Activated CD8-positive, alpha-beta T cell treated with anti-CD3 and anti-CD28 coated beads for 36 hours (primary cell): ENCODE measurements at regions not wholly inside any gene's neighbourhood (a gene's known extent, or its start where the extent isn't known, plus 50 kb on each side); places are given as distances from the start of the nearest gene placed in this dataset.

Source experiments
- ATAC-seq: fragments of 200-7000 bp; cut with Tn5 transposase; one replicate; pipeline ENCODE4 v1.10.0; 2021; ENCODE audit warnings: mild to moderate bottlenecking, moderate library complexity
- CTCF ChIA-PET: fragments of 350-600 bp; sonication (Branson Sonifier 250); formaldehyde crosslinking; loops from one replicate; lab custom pipeline; 2021; ENCODE audit warnings: antibody characterized with exemption; lab: Charles Lee
- POLR2A ChIA-PET: fragments of 350-600 bp; sonication (Branson Sonifier 250); formaldehyde crosslinking; loops from one replicate; lab custom pipeline; 2021; ENCODE audit warnings: antibody characterized with exemption; lab: Charles Lee
- DNase-seq: peaks from one replicate; pipeline ENCODE4 v3.0.0-alpha.2; 2020
- H3K27ac Mint-ChIP-seq: one replicate; pipeline ENCODE4 v1.8.0; 2021; ENCODE audit warnings: mild to moderate bottlenecking, mixed read lengths
- H3K27me3 Mint-ChIP-seq: one replicate; pipeline ENCODE4 v1.8.0; 2021; ENCODE audit warnings: mixed read lengths
- H3K36me3 Mint-ChIP-seq: one replicate; pipeline ENCODE4 v1.8.0; 2021; ENCODE audit warnings: low read depth, mixed read lengths
- H3K4me1 Mint-ChIP-seq: one replicate; pipeline ENCODE4 v1.8.0; 2021; ENCODE audit warnings: low read depth, mixed read lengths
- H3K4me3 Mint-ChIP-seq: one replicate; pipeline ENCODE4 v1.8.0; 2021; ENCODE audit warnings: mild to moderate bottlenecking, moderate library complexity, mixed read lengths
- H3K9me3 Mint-ChIP-seq: one replicate; pipeline ENCODE4 v1.8.0; 2021; ENCODE audit warnings: mixed read lengths
- intact Hi-C: fragments of 100-400 bp; cut with micrococcal nuclease; formaldehyde crosslinking; loops from one replicate; pipeline ENCODE4 v1.10.0; 2022
- TF ChIP-seq, protein P1 (sequence below): fragments of 200-600 bp; IDR thresholded peaks from one replicate; pipeline ENCODE4 v1.8.0; 2022; ENCODE audit warnings: antibody characterized with exemption, mild to moderate bottlenecking

DNA sequence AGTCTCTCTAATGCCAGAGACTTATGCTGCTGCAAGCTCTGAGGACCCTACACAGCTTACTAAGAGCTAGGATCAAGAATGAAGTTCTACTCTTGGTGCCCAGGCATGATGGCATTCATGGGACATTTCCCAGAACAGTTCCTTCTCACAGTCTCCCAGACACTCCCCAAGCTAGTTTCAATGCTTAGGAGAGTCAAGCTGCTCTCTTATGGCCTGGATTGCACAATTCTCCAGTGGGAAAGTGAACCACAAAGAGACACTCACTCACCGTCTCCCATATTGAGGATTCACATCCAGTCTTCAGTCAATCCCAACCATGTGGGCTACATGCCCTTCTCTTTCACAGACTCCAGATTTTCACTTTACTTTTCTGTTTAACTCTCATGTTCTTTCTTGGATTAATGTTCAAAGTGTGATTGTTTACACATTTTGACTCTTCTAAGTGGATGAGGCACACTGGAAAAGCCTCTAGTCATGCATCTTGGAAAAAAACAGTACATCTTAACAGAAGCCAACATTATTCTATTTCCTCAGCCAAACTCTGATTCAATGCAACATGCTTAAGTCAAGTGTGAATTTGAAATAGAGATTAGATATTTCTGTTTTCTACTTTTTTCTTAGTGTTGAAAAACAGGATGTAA is 447.8 kb upstream of the BTBD3 start:
- Mint-ChIP-seq H3K27ac (no peak overlapping the region), H3K9me3 (peaks cover 1% of the 10 kb centered on the region), H3K4me1 (no peaks in the 10 kb centered on the region), H3K27me3 (no peaks in the 10 kb centered on the region), H3K4me3 (no peak overlapping the region), H3K36me3 (no peaks in the 10 kb centered on the region)
- ChIA-PET POLR2A (no interaction called here), CTCF (no interaction called here)
- intact Hi-C loops: no loop called here
- TF ChIP-seq, protein P1, sequence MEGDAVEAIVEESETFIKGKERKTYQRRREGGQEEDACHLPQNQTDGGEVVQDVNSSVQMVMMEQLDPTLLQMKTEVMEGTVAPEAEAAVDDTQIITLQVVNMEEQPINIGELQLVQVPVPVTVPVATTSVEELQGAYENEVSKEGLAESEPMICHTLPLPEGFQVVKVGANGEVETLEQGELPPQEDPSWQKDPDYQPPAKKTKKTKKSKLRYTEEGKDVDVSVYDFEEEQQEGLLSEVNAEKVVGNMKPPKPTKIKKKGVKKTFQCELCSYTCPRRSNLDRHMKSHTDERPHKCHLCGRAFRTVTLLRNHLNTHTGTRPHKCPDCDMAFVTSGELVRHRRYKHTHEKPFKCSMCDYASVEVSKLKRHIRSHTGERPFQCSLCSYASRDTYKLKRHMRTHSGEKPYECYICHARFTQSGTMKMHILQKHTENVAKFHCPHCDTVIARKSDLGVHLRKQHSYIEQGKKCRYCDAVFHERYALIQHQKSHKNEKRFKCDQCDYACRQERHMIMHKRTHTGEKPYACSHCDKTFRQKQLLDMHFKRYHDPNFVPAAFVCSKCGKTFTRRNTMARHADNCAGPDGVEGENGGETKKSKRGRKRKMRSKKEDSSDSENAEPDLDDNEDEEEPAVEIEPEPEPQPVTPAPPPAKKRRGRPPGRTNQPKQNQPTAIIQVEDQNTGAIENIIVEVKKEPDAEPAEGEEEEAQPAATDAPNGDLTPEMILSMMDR: no peak
- ATAC-seq: no peak
- no peak for DNase-seq

DNA sequence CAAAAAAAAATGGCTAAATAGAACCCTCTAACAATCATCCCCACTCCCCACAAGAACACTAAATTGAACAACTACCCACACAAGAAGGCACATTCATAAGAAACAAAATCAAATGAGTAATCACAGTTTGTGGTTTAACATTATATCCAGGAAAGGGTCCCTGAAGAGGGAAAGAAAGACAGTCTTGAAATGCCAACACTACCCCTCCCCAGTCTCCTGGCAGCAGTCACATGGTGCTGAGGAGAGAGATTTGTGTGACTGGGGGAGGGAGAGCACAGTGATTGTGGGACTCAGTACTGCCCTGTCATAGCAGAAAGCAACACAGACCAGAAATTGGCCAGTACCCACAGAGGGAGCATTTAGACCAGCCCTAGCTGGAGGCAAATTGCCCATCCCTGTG is 443.7 kb upstream of the BTBD3 start:
- Mint-ChIP-seq H3K27ac (no peak overlapping the region), H3K27me3 (no peaks in the 10 kb centered on the region), H3K4me3 (no peak overlapping the region)

DNA sequence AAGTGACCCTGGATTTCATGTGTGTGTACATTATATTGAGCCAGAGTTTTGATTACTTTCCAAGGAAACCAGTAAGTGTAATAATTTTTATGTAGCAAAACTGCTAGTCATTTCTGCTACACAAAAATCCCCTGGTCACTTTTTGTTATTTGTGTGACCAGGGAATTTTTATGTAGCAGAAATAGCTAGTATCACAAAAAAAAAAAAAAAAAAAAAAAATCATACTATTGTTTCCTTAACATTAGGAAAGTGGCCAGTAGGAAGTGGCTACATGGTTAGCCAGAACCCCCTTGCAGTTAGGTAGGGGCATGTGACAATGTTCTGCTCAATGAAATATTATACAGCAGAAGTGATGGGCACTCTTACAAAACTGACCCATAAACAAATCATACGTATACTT is 434.0 kb upstream of the BTBD3 start:
- Mint-ChIP-seq H3K4me3 (no peak overlapping the region), H3K9me3 (peaks cover 3% of the 10 kb centered on the region), H3K36me3 (no peaks in the 10 kb centered on the region), H3K27me3 (no peaks in the 10 kb centered on the region), H3K4me1 (no peaks in the 10 kb centered on the region), H3K27ac (no peak overlapping the region)
- no peak for DNase-seq
- ChIA-PET POLR2A (no interaction called here), CTCF (no interaction called here)
- no peak for ATAC-seq
- intact Hi-C loops: no loop called here
- TF ChIP-seq, protein P1: no peak

More for the DNA sequence above, 443.7 kb upstream of the BTBD3 start:
- ATAC-seq: no peak
- POLR2A ChIA-PET: no interaction called here
- intact Hi-C loops: no loop called here
- TF ChIP-seq, protein P1: no peak
- Mint-ChIP-seq H3K4me1 (no peaks in the 10 kb centered on the region), H3K9me3 (peaks cover 5% of the 10 kb centered on the region), H3K36me3 (no peaks in the 10 kb centered on the region)
- no peak for DNase-seq
- CTCF ChIA-PET: no interaction called here

DNA sequence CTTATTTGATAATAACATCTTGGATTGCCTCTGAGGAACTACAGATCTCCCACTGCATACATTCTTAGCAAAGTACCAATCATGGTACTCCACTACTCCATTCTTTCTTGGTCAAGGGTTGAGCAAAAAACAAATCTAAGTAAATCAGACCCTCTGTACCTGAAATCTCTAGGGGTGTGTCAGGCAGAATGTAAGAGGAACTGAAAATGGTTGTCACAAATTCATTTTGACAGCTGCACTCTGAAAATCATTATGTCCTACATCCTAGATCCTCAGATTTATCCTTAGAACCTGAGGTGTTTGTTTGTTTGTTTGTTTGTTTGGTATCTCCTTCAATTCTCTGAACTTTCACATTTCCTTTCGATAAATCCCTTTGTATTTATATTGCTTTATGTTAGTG is 433.2 kb upstream of the BTBD3 start:
- H3K27me3 Mint-ChIP-seq: no peaks in the 10 kb centered on the region
- peaks cover 3% of the 10 kb centered on the region for H3K9me3 Mint-ChIP-seq
- H3K4me1 Mint-ChIP-seq: no peaks in the 10 kb centered on the region
- H3K27ac Mint-ChIP-seq: no peak overlapping the region
- POLR2A ChIA-PET: no interaction called here
- no peak for ATAC-seq
- intact Hi-C loops: no loop called here
- TF ChIP-seq, protein P1: no peak
- CTCF ChIA-PET: no interaction called here
- H3K4me3 Mint-ChIP-seq: no peak overlapping the region
- no peaks in the 10 kb centered on the region for H3K36me3 Mint-ChIP-seq
- DNase-seq: no peak

DNA sequence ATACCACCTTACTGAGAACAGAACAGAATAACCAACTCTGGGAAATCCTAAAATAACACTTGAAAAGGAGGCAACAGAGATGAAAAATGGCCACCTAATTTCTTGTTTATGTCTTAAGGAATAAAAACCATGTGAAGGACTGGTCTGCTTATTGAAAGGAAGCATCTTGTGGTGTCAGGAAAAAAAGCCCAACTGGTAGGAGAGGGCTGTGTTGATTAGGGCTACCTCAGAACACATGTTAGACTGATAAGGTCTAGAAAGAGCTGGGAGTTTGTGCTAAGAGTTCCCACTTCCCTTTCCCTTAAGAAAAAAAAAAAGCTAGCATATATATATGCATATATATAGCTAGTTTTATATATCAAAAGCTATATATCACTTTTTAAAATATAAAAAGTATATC is 425.3 kb upstream of the BTBD3 start:
- H3K36me3 Mint-ChIP-seq: no peaks in the 10 kb centered on the region
- intact Hi-C loops: no loop called here
- H3K4me1 Mint-ChIP-seq: no peaks in the 10 kb centered on the region
- H3K4me3 Mint-ChIP-seq: no peak overlapping the region
- POLR2A ChIA-PET: no interaction called here
- TF ChIP-seq, protein P1: no peak
- H3K9me3 Mint-ChIP-seq: peaks cover 3% of the 10 kb centered on the region
- no peaks in the 10 kb centered on the region for H3K27me3 Mint-ChIP-seq
- no peak for DNase-seq
- no peak overlapping the region for H3K27ac Mint-ChIP-seq
- CTCF ChIA-PET: no interaction called here
- no peak for ATAC-seq
